Suprapubic skin (tissue), 4 donors: ENCODE measurements at regions not wholly inside any gene's neighbourhood (a gene's known extent, or its start where the extent isn't known, plus 50 kb on each side); places are given as distances from the start of the nearest gene placed in this dataset.

Experiments used
- CTCF ChIP-seq, 2 donors: fragments of 200-600 bp in 1 of 2; fragments of 450-650 bp in 1 of 2; sonication (generic) in 1 of 2; IDR thresholded peaks; one replicate each; pipeline ENCODE4 v1.5.1; 2016 to 2019; ENCODE audit warnings: antibody characterized with exemption in 2 of 2, mild to moderate bottlenecking in 1 of 2, moderate library complexity in 1 of 2
- POLR2A ChIP-seq, 2 donors: fragments of 450-650 bp; IDR thresholded peaks; one replicate each; pipeline ENCODE4 v1.6.1; 2017; ENCODE audit warnings: antibody characterized with exemption in 2 of 2, mild to moderate bottlenecking in 2 of 2, moderate library complexity in 2 of 2
- POLR2AphosphoS5 ChIP-seq, 3 donors: sonication (generic); formaldehyde crosslinking; IDR thresholded peaks; one replicate each; pipeline ENCODE4 v1.6.1; 2017; ENCODE audit warnings: antibody characterized with exemption in 3 of 3

- TF ChIP-seq CTCF (IDR thresholded peaks at IDR 0.05) (no peak), POLR2A (IDR thresholded peaks at IDR 0.05) (no peak), POLR2AphosphoS5 (IDR thresholded peaks at IDR 0.05) (no peak)
Observed at GRCh38 chr3:170692720-170693119, 106.8 kb upstream of the SLC7A14 start.
